ENCODE measurements at regions not wholly inside any gene's neighbourhood (a gene's known extent, or its start where the extent isn't known, plus 50 kb on each side); places are given as distances from the start of the nearest gene placed in this dataset.

DNA sequence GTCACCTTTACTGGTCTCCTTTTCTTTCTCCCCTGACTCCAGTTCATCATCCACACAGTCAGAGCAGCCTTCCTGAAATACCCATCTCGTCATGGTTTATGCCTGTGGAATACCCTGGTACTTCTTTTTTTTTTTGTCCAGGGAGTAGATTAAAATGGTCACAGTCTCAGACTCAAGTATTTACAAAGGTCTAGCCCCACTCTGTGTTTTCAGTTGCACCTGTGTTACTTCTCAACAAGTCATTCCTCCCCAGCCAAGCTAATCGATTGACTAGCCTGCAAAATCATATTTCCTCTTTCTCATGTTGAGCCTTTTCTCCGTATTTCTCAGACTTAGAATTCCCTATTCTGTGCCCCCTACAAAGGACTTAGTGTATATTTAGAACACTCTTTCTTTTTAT is 155.2 kb upstream of the KCNN2 start:
- intact Hi-C loops (cut with DNase I), result no loop called here
- no peak for DNase-seq
- 77 to 91% (median 81%) methylated on average over 3 of the region's 3 CpGs for WGBS, 4 donors
- no peaks in the 10 kb centered on the region for H3K9me3 ChIP-seq (replicated peaks in 1 of 3)
- H3K36me3 ChIP-seq (replicated peaks in 1 of 2), result no peaks in the 10 kb centered on the region
- H3K27ac ChIP-seq, result no peak overlapping the region
- H3K27me3 ChIP-seq, result no peaks in the 10 kb centered on the region
- TF ChIP-seq, protein P1, sequence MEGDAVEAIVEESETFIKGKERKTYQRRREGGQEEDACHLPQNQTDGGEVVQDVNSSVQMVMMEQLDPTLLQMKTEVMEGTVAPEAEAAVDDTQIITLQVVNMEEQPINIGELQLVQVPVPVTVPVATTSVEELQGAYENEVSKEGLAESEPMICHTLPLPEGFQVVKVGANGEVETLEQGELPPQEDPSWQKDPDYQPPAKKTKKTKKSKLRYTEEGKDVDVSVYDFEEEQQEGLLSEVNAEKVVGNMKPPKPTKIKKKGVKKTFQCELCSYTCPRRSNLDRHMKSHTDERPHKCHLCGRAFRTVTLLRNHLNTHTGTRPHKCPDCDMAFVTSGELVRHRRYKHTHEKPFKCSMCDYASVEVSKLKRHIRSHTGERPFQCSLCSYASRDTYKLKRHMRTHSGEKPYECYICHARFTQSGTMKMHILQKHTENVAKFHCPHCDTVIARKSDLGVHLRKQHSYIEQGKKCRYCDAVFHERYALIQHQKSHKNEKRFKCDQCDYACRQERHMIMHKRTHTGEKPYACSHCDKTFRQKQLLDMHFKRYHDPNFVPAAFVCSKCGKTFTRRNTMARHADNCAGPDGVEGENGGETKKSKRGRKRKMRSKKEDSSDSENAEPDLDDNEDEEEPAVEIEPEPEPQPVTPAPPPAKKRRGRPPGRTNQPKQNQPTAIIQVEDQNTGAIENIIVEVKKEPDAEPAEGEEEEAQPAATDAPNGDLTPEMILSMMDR (IDR thresholded peaks at IDR 0.05), result no peak
- no peak for TF ChIP-seq POLR2A (IDR thresholded peaks at IDR 0.05)
- no peaks in the 10 kb centered on the region for H3K4me1 ChIP-seq (replicated peaks in 1 of 2)
- no peak overlapping the region for H3K4me3 ChIP-seq

DNA sequence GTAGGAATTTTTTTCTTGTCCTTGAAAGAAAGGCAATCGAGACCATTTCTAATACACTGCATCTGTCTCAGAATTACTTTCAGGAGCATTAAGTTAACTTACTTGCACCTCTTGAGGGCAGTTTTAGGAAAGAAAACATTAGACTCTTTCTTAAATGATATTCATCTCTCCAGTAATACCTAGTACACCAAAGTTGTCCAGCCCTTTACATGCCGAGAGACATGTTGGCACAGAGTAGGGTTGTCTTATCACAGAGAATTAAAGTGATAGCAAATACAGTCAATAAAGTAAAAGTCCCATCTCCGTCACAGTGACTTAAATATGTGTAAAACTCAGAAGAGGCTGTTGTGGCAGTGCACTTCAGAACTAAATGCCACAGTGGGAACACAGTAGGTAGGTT is 154.3 kb upstream of the KCNN2 start:
- WGBS, 4 donors, result 71 to 80% (median 74%) methylated on average over 3 of the region's 3 CpGs
- intact Hi-C loops (cut with DNase I), result no loop called here
- no peaks in the 10 kb centered on the region for H3K27me3 ChIP-seq

DNA sequence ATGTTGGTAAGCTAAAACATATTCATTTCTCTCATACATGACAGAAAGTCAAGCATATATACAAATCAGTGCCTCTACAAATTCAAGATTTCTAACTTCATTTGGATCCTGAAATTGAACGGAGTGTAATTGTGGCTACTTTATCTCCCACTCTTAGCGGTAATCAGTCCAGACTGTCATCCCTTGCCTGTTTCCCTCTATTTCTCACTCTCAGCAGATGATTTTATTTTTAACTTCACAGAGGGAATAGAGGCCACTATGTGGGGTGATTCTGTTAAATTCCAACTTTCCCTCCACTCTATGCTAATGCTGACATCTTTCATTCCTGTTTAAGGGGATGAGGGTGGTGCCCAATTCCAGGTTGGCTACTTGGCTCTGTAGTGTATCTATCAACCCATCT is 153.8 kb upstream of the KCNN2 start:
- Histone ChIP-seq H3K4me1 (replicated peaks in 1 of 2) (no peaks in the 10 kb centered on the region), H3K9me3 (replicated peaks in 1 of 3) (no peaks in the 10 kb centered on the region), H3K27me3 (no peaks in the 10 kb centered on the region), H3K4me3 (no peak overlapping the region), H3K27ac (no peak overlapping the region), H3K36me3 (replicated peaks in 1 of 2) (no peaks in the 10 kb centered on the region)
- intact Hi-C loops (cut with DNase I), result no loop called here
- 76 to 91% (median 82%) methylated on average over 2 of the region's 2 CpGs for WGBS, 4 donors
- TF ChIP-seq POLR2A (IDR thresholded peaks at IDR 0.05), result no peak
- TF ChIP-seq, protein P1 (IDR thresholded peaks at IDR 0.05), result no peak
- DNase-seq, result no peak

More for the DNA sequence above, 154.3 kb upstream of the KCNN2 start:
- Histone ChIP-seq H3K4me3 (no peak overlapping the region), H3K4me1 (replicated peaks in 1 of 2) (no peaks in the 10 kb centered on the region), H3K27ac (no peak overlapping the region), H3K9me3 (replicated peaks in 1 of 3) (no peaks in the 10 kb centered on the region), H3K36me3 (replicated peaks in 1 of 2) (no peaks in the 10 kb centered on the region)
- TF ChIP-seq, protein P1 (IDR thresholded peaks at IDR 0.05), result no peak
- no peak for TF ChIP-seq POLR2A (IDR thresholded peaks at IDR 0.05)
- DNase-seq, result no peak

DNA sequence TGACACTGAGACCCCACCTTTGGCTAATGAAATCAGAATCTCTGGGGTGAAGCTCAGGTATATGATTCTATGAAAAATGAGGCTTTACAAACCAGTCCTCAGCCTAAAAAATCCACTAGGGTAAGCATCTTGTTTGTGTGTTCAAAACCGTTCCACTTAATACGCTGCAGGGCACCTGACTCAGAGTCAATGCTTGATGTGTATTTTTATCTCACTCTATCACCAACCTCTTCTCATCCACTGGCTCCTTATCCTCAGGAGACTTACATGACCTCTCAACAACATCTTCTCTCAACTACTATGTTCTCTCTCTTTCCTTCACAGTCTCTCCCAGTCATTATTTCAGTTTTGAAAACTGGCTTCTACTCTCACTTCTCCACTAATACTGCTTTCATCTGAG is 153.3 kb upstream of the KCNN2 start:
- no peak for DNase-seq
- WGBS, 4 donors, result 83 to 96% (median 93%) methylated on average over 2 of the region's 2 CpGs
- no peak for TF ChIP-seq POLR2A (IDR thresholded peaks at IDR 0.05)
- TF ChIP-seq, protein P1 (IDR thresholded peaks at IDR 0.05), result no peak
- intact Hi-C loops (cut with DNase I), result no loop called here
- Histone ChIP-seq H3K9me3 (replicated peaks in 1 of 3) (no peaks in the 10 kb centered on the region), H3K36me3 (replicated peaks in 1 of 2) (no peaks in the 10 kb centered on the region), H3K27me3 (no peaks in the 10 kb centered on the region), H3K4me3 (no peak overlapping the region), H3K27ac (no peak overlapping the region), H3K4me1 (replicated peaks in 1 of 2) (no peaks in the 10 kb centered on the region)
